ENCODE measurements at regions not wholly inside any gene's neighbourhood (a gene's known extent, or its start where the extent isn't known, plus 50 kb on each side); places are given as distances from the start of the nearest gene placed in this dataset.

- TF ChIP-seq USF2 (IDR thresholded peaks at IDR 0.05; ENCODE audit: low read depth, low read length) = no peak
- TF ChIP-seq USF2 (CRISPR knock-in tag; IDR thresholded peaks at IDR 0.05; ENCODE audit: borderline replicate concordance) = peak; percentile 19; the same call in 1 of the 2 replicates
These were observed 119.8 kb downstream of the XRCC2 start (continued) for GRCh38 chr7:152556013-152556755.

GRCh38 chr7:152553671-152554317, 118.0 kb upstream of the KMT2C start:
- Histone ChIP-seq H4K20me1 (ENCODE audit: insufficient read depth, low read length) (no peaks in the 10 kb centered on the region), H3K9me3 (ENCODE audit: low read length) (no peaks in the 10 kb centered on the region), H3K27me3 (ENCODE audit: control insufficient read depth in 1 of 2, insufficient read depth in 2 of 2, low read length in 2 of 2) (no peaks in the 10 kb centered on the region), H3K27ac (ENCODE audit: extremely low read length, insufficient read depth, low read length) (no peak overlapping the region), H3K9ac (ENCODE audit: insufficient read depth, low read depth, low read length) (no peak overlapping the region), H3K4me1 (ENCODE audit: insufficient read depth, low read length) (peaks cover 32% of the 10 kb centered on the region), H3K36me3 (replicated peaks in 1 of 2; ENCODE audit: control insufficient read depth in 1 of 2, insufficient read depth in 2 of 2, low read length in 2 of 2) (no peaks in the 10 kb centered on the region), H2AFZ (ENCODE audit: low read length) (no peak overlapping the region), H3K4me2 (ENCODE audit: low read depth, low read length) (no peak overlapping the region), H3K4me3 (replicated peaks in 1 of 3; ENCODE audit: insufficient read depth in 1 of 3, low read depth in 2 of 3, low read length in 3 of 3) (no peak overlapping the region), H3K79me2 (ENCODE audit: insufficient read depth, low read length) (no peaks in the 10 kb centered on the region)
- ATAC-seq (no peak), FAIRE-seq (no peak), DNase-seq (ENCODE audit: low spot score) (no peak)
- in situ Hi-C loops (cut with HindIII; ENCODE audit: extremely low pct_ligation_motif_present, low pct_unique_long_range_greater_than_20kb) (no loop called here), intact Hi-C loops (cut with micrococcal nuclease; ENCODE audit: unreplicated experiment) (no loop called here)
- ChIA-PET CTCF (ENCODE audit: low intra/inter-chr PET ratio, low total read pairs) (no interaction called here), POLR2A (no interaction called here)
- 0 out of 2 replicates have a peak, but pooled peaks have one; percentile 27 for TF ChIP-seq ZNF281 (CRISPR knock-in tag; IDR thresholded peaks at IDR 0.05; ENCODE audit: borderline replicate concordance)
- TF ChIP-seq ZKSCAN8 (CRISPR knock-in tag; IDR thresholded peaks at IDR 0.05; ENCODE audit: borderline replicate concordance) = no peak
- no TSS peak for BruUV-seq (replicated peaks)
- WGBS (ENCODE audit: low lambda C conversion rate) = 47% methylated on average over 16 of the region's 17 CpGs
